Activated T-cell treated with anti-CD3 and anti-CD28 coated beads for 24 hours (primary cell): ENCODE measurements at regions not wholly inside any gene's neighbourhood (a gene's known extent, or its start where the extent isn't known, plus 50 kb on each side); places are given as distances from the start of the nearest gene placed in this dataset.

ENCODE experiments used
- DNase-seq: peaks from one replicate; pipeline ENCODE4 v3.0.0-alpha.2; 2020; ENCODE audit warnings: low read depth

- no peak for DNase-seq
Measured at GRCh38 chr6:98639089-98639635, 195.2 kb upstream of the POU3F2 start.

- no peak for DNase-seq
Measured at GRCh38 chr6:98640366-98640765, 194.0 kb upstream of the POU3F2 start.

- no peak for DNase-seq
Measured at GRCh38 chr6:98641949-98642719, 192.2 kb upstream of the POU3F2 start.

GRCh38 chr6:98644063-98644462 lies 190.3 kb upstream of the POU3F2 start:
- DNase-seq: no peak

- DNase-seq: no peak
Measured at GRCh38 chr6:98648211-98648914, 186.0 kb upstream of the POU3F2 start.

- no peak for DNase-seq
Measured at GRCh38 chr6:98650941-98651340, 183.4 kb upstream of the POU3F2 start.

- DNase-seq: no peak
Measured at GRCh38 chr6:98653179-98653578, 181.2 kb upstream of the POU3F2 start.

GRCh38 chr6:98657764-98658163 lies 176.6 kb upstream of the POU3F2 start:
- DNase-seq: no peak

- DNase-seq: no peak
Measured at GRCh38 chr6:98669371-98669770, 165.0 kb upstream of the POU3F2 start.

GRCh38 chr6:98670045-98670746 lies 164.2 kb upstream of the POU3F2 start:
- no peak for DNase-seq

- DNase-seq: no peak
Measured at GRCh38 chr6:98672681-98673475, 161.5 kb upstream of the POU3F2 start.

- DNase-seq: no peak
Measured at GRCh38 chr6:98678481-98678880, 155.9 kb upstream of the POU3F2 start.

- no peak for DNase-seq
Measured at GRCh38 chr6:98686008-98686601, 148.3 kb upstream of the POU3F2 start.

- no peak for DNase-seq
Measured at GRCh38 chr6:98687752-98688151, 146.6 kb upstream of the POU3F2 start.

- no peak for DNase-seq
Measured at GRCh38 chr6:98695091-98695801, 139.1 kb upstream of the POU3F2 start.

- DNase-seq: no peak
Measured at GRCh38 chr6:98711380-98711779, 123.0 kb upstream of the POU3F2 start.

- no peak for DNase-seq
Measured at GRCh38 chr6:98716341-98716740, 118.0 kb upstream of the POU3F2 start.

GRCh38 chr6:98717322-98717877 lies 117.0 kb upstream of the POU3F2 start:
- no peak for DNase-seq

- no peak for DNase-seq
Measured at GRCh38 chr6:98717988-98718387, 116.4 kb upstream of the POU3F2 start.

- no peak for DNase-seq
Measured at GRCh38 chr6:98724537-98724936, 109.8 kb upstream of the POU3F2 start.
